GM13976 (cell line): ENCODE measurements at regions not wholly inside any gene's neighbourhood (a gene's known extent, or its start where the extent isn't known, plus 50 kb on each side); places are given as distances from the start of the nearest gene placed in this dataset.

Source experiments
- DNase-seq: peaks from one replicate; pipeline ENCODE4 v3.0.0; 2012; ENCODE audit warnings: low spot score
- CTCF ChIP-seq: IDR thresholded peaks from 2 replicates; pipeline ENCODE4 v1.5.1; 2012; ENCODE audit warnings: borderline replicate concordance, mild to moderate bottlenecking; ENCODE audit not compliant: insufficient read depth; ENCODE audit errors: extremely low read depth, missing control alignments, control extremely low read depth
- in situ Hi-C: fragments of 300-500 bp; cut with MboI; formaldehyde crosslinking; loops from one replicate; pipeline ENCODE4 v1.12.0; 2022; ENCODE audit warnings: low sequenced_read_pairs, mixed read lengths, inconsistent platforms; ENCODE audit not compliant: unreplicated experiment

DNA sequence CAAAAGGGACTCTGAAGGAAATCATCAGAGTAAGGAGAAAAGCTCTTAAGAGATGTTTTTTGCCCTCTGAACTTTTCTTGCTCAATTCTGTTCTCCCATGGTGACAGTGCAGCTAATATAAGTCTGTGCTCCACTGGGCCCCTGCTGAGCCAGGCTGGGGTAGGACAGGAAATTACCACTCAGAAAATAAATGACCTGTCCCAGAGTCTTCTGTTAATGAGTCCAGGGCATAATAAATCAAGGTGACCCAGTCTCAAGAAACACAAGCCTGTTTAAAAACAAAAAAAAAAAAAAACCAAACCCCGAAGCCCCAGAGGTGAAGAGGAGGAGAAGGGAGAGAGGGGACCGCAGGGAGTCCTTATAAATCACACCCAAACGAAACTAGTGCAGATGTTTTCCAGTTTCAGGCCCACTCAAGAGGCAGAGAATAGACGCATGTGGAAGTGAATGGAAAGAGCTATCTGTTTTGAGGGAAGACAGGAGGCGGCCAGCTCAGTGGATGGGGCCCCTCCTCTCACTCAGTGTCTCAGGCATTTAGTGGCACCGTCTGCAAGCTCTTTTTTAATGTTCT lies 59.8 kb upstream of the BOC start:
- TF ChIP-seq CTCF: no peak
- in situ Hi-C loops: no loop called here
- DNase-seq: no peak

- DNase-seq: no peak
- in situ Hi-C loops: no loop called here
Observed at GRCh38 chr3:113152849-113153248, 58.5 kb upstream of the BOC start.

GRCh38 chr3:113153499-113154107 lies 57.8 kb upstream of the BOC start:
- in situ Hi-C loops: no loop called here
- no peak for TF ChIP-seq CTCF
- peak; percentile 18 for DNase-seq

More at GRCh38 chr3:113152849-113153248, 58.5 kb upstream of the BOC start:
- no peak for TF ChIP-seq CTCF

DNA sequence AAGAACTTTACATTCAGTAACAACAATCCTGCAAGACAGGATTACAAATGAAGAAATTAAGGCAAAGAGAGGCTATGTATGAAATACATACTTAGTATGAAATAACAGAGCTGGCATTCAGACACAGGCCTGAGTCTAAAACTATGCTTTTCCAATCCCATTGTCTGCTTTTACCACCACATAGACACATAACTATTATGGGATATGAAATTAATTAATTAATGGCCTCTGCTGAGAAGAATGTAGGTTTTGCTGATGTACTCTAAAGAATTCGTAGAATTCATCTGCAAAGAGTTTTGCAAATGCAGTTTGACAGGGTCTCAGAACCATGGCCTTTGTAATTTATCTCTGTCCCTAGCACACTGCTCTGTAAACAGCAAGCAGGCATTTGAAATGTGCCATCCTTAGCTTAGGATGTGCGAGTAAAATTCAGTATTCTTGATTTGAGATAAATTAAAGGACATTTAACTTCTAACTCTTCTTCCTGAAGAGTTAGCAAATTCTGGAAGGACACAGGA lies 54.5 kb upstream of the BOC start:
- no peak for TF ChIP-seq CTCF
- in situ Hi-C loops: no loop called here
- DNase-seq: no peak

GRCh38 chr3:113157408-113158030 lies 53.8 kb upstream of the BOC start:
- in situ Hi-C loops: no loop called here
- no peak for TF ChIP-seq CTCF
- no peak for DNase-seq

- TF ChIP-seq CTCF: no peak
- no peak for DNase-seq
- in situ Hi-C loops: no loop called here
Observed at GRCh38 chr3:113158171-113158570, 53.2 kb upstream of the BOC start.
